ENCODE measurements at regions not wholly inside any gene's neighbourhood (a gene's known extent, or its start where the extent isn't known, plus 50 kb on each side); places are given as distances from the start of the nearest gene placed in this dataset.

GRCh38 chr4:169859366-169860216, 101.8 kb upstream of the HPF1 start (continued):
- TF ChIP-seq HBP1 (CRISPR knock-in tag; IDR thresholded peaks at IDR 0.05; ENCODE audit: low read depth): no peak
- TF ChIP-seq SUZ12 (IDR thresholded peaks at IDR 0.05; ENCODE audit: low read depth, low read length): no peak
- TF ChIP-seq ZNF713 (CRISPR knock-in tag; IDR thresholded peaks at IDR 0.05): no peak
- TF ChIP-seq ZNF816 (CRISPR knock-in tag; IDR thresholded peaks at IDR 0.05; ENCODE audit: borderline replicate concordance): no peak

GRCh38 chr4:169854090-169854489, 96.3 kb upstream of the HPF1 start:
- no peak for ATAC-seq
- Histone ChIP-seq H3K27ac (ENCODE audit: extremely low read length, insufficient read depth, low read length) (no peak overlapping the region), H3K4me3 (replicated peaks in 1 of 3; ENCODE audit: insufficient read depth in 1 of 3, low read depth in 2 of 3, low read length in 3 of 3) (no peak overlapping the region), H3K4me1 (ENCODE audit: insufficient read depth, low read length) (no peaks in the 10 kb centered on the region), H4K20me1 (ENCODE audit: insufficient read depth, low read length) (no peaks in the 10 kb centered on the region), H3K36me3 (replicated peaks in 1 of 2; ENCODE audit: control insufficient read depth in 1 of 2, insufficient read depth in 2 of 2, low read length in 2 of 2) (no peaks in the 10 kb centered on the region), H3K4me2 (ENCODE audit: low read depth, low read length) (no peak overlapping the region), H3K27me3 (ENCODE audit: control insufficient read depth in 1 of 2, insufficient read depth in 2 of 2, low read length in 2 of 2) (no peaks in the 10 kb centered on the region; a peak in 1 of 5 replicates), H3K9me3 (ENCODE audit: low read length) (no peaks in the 10 kb centered on the region), H2AFZ (ENCODE audit: low read length) (no peak overlapping the region), H3K9ac (ENCODE audit: insufficient read depth, low read depth, low read length) (no peak overlapping the region), H3K79me2 (ENCODE audit: insufficient read depth, low read length) (no peaks in the 10 kb centered on the region)
- in situ Hi-C loops (cut with HindIII; ENCODE audit: extremely low pct_ligation_motif_present, low pct_unique_long_range_greater_than_20kb): no loop called here
- TF ChIP-seq PRDM4 (CRISPR knock-in tag; IDR thresholded peaks at IDR 0.05; ENCODE audit: borderline replicate concordance) (no peak), ZFP36L1 (CRISPR knock-in tag; IDR thresholded peaks at IDR 0.05) (no peak), ZNF713 (CRISPR knock-in tag; IDR thresholded peaks at IDR 0.05) (no peak), DMAP1 (CRISPR knock-in tag; IDR thresholded peaks at IDR 0.05) (no peak), TCF7 (IDR thresholded peaks at IDR 0.05; ENCODE audit: low read depth) (no peak), ARHGAP35 (CRISPR knock-in tag; IDR thresholded peaks at IDR 0.05; ENCODE audit: borderline replicate concordance) (no peak), ZNF383 (CRISPR knock-in tag; IDR thresholded peaks at IDR 0.05; ENCODE audit: borderline replicate concordance) (no peak), ASH2L (IDR thresholded peaks at IDR 0.05; ENCODE audit: insufficient read length, low read depth, low read length) (no peak), SP5 (CRISPR knock-in tag; IDR thresholded peaks at IDR 0.05; ENCODE audit: borderline replicate concordance, low read depth) (no peak), TEF (CRISPR knock-in tag; IDR thresholded peaks at IDR 0.05) (no peak), GATA4 (IDR thresholded peaks at IDR 0.05; ENCODE audit: borderline replicate concordance, low read depth) (no peak), NFE2 (CRISPR knock-in tag; IDR thresholded peaks at IDR 0.05) (no peak), HOXD1 (CRISPR knock-in tag; IDR thresholded peaks at IDR 0.05) (no peak), ETS1 (CRISPR knock-in tag; IDR thresholded peaks at IDR 0.05) (no peak)
- WGBS (ENCODE audit: low lambda C conversion rate): 0% methylated on average over 3 of the region's 3 CpGs
- CTCF ChIA-PET (ENCODE audit: low intra/inter-chr PET ratio, low total read pairs): no interaction called here
- BruUV-seq (replicated peaks): no TSS peak
- no peak for FAIRE-seq
- POLR2A ChIA-PET: no interaction called here
- no peak for DNase-seq (ENCODE audit: low spot score)
- intact Hi-C loops (cut with micrococcal nuclease; ENCODE audit: unreplicated experiment): no loop called here

Measured in HepG2 (cell line).